Thyroid gland (tissue), 4 donors: ENCODE measurements at regions not wholly inside any gene's neighbourhood (a gene's known extent, or its start where the extent isn't known, plus 50 kb on each side); places are given as distances from the start of the nearest gene placed in this dataset.

ENCODE experiments used
- CTCF ChIP-seq, 6 experiments: fragments of 200-600 bp in 3 of 6; fragments of 450-650 bp in 3 of 6; sonication (generic) in 3 of 6; IDR thresholded peaks; one replicate each; pipeline ENCODE4 v1.5.1; 2016 to 2019; ENCODE audit warnings: antibody characterized with exemption in 6 of 6, mild to moderate bottlenecking in 2 of 6, inconsistent platforms in 1 of 6, moderate library complexity in 1 of 6
- POLR2A ChIP-seq, 2 donors: fragments of 450-650 bp; IDR thresholded peaks; one replicate each; pipeline ENCODE4 v1.6.1; 2017; ENCODE audit warnings: antibody characterized with exemption in 2 of 2, mild to moderate bottlenecking in 2 of 2, moderate library complexity in 1 of 2

- TF ChIP-seq CTCF (IDR thresholded peaks at IDR 0.05) = no peak
- TF ChIP-seq POLR2A (IDR thresholded peaks at IDR 0.05) = no peak
Observed at GRCh38 chr22:47797342-47797945, 1035.0 kb downstream of the TBC1D22A start.
